DND-41 (cell line): ENCODE measurements at regions not wholly inside any gene's neighbourhood (a gene's known extent, or its start where the extent isn't known, plus 50 kb on each side); places are given as distances from the start of the nearest gene placed in this dataset.

Source experiments
- ATAC-seq: fragments of 200-7000 bp; cut with Tn5 transposase; 3 replicates; pipeline ENCODE4 v1.9.1; 2021; ENCODE audit warnings: low read depth; ENCODE audit not compliant: insufficient read depth
- DNase-seq: peaks from one replicate; pipeline ENCODE4 v3.0.0-alpha.2; 2020
- H2AFZ ChIP-seq: 2 replicates; pipeline ENCODE4 v1.6.0; 2012; ENCODE audit warnings: low read depth, low read length
- H3K27ac ChIP-seq: 2 replicates; pipeline ENCODE4 v1.5.1; 2012; ENCODE audit warnings: low read length, inconsistent platforms
- H3K27me3 ChIP-seq: fragments of 200-600 bp; sonication (generic); 2 replicates; pipeline ENCODE4 v1.6.0; 2012; ENCODE audit warnings: low read length, mild to moderate bottlenecking, inconsistent platforms; ENCODE audit not compliant: insufficient read depth, poor library complexity
- H3K36me3 ChIP-seq: 2 replicates; pipeline ENCODE4 v1.5.1; 2012; ENCODE audit warnings: low read length, inconsistent platforms; ENCODE audit not compliant: insufficient read depth
- H3K4me1 ChIP-seq: 2 replicates; pipeline ENCODE4 v1.5.1; 2012; ENCODE audit warnings: mild to moderate bottlenecking, low read length; ENCODE audit not compliant: insufficient read depth
- H3K4me2 ChIP-seq: 2 replicates; pipeline ENCODE4 v1.6.0; 2012; ENCODE audit warnings: mild to moderate bottlenecking, moderate library complexity, low read length, inconsistent platforms; ENCODE audit not compliant: insufficient read depth
- H3K4me3 ChIP-seq, 2 experiments: fragments of 200-600 bp in 1 of 2; shearing (Covaris generic) in 1 of 2; 2 replicates each; pipeline ENCODE4 v1.5.1; 2012 to 2016; ENCODE audit warnings: inconsistent platforms in 2 of 2, low read length in 2 of 2, mild to moderate bottlenecking in 2 of 2, low read depth in 1 of 2, moderate library complexity in 1 of 2
- H3K79me2 ChIP-seq: 2 replicates; pipeline ENCODE4 v1.6.0; 2012; ENCODE audit warnings: low read length, inconsistent platforms; ENCODE audit not compliant: insufficient read depth
- H3K9ac ChIP-seq: 2 replicates; pipeline ENCODE4 v1.6.0; 2012; ENCODE audit warnings: low read depth, mild to moderate bottlenecking, inconsistent platforms, low read length, moderate library complexity
- H3K9me3 ChIP-seq: 2 replicates; pipeline ENCODE4 v1.5.1; 2012; ENCODE audit warnings: low read length, moderate library complexity, mild to moderate bottlenecking, inconsistent platforms; ENCODE audit not compliant: insufficient read depth, severe bottlenecking
- H4K20me1 ChIP-seq: 2 replicates; pipeline ENCODE4 v1.6.0; 2012; ENCODE audit warnings: low read length; ENCODE audit not compliant: insufficient read depth
- EZH2 ChIP-seq: IDR thresholded peaks from 3 replicates; pipeline ENCODE4 v1.6.1; 2012; ENCODE audit warnings: borderline replicate concordance, low read depth, mild to moderate bottlenecking, moderate library complexity, low read length, inconsistent platforms; ENCODE audit not compliant: severe bottlenecking
- TF ChIP-seq, protein P1 (sequence below): IDR thresholded peaks from 2 replicates; pipeline ENCODE4 v1.5.1; 2012; ENCODE audit warnings: borderline replicate concordance, low read length, moderate library complexity, mild to moderate bottlenecking; ENCODE audit not compliant: poor library complexity, severe bottlenecking; ENCODE audit errors: extremely low read depth

DNA sequence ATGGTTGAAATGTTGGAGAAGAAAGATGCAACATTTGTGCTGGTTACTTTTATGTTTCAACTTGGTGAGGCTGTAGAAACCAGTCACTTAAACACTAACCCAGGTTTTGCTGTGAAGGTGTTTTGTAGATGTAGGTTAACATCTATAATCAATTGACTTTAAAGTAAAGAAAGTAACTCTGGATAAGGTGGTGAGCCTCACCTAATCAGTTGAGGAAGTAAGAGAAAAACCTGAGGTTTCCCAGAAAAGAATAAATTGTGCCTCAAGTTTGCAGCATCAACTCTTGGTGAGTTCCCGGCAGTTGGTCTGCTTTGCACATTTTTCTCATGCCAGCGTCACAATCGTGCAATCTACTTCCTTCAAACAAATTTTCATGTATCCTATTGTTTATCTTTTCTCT, 673.4 kb downstream of the QKI start:
- no peak overlapping the region for H3K9ac ChIP-seq

DNA sequence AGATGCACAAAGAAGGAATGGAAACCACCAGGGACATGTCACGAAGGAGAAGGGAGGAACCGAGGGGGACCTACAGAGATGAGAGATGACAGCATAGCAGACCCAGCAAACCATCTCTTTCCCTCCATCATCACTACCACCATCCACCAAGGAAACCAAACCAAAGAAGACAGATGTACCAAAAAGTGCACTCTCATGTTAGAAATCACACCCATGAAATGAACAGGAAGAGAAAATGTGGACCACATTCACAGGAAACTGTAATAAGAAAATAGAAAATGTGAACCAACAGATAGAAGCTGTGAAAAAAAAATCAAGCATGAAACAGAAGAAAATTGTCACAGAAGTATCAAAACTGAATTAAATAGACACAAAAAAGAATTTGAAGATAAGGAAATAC, 672.7 kb downstream of the QKI start:
- Histone ChIP-seq H3K36me3 (no peaks in the 10 kb centered on the region), H3K4me2 (no peak overlapping the region), H3K27me3 (no peaks in the 10 kb centered on the region), H2AFZ (no peak overlapping the region), H3K9me3 (no peaks in the 10 kb centered on the region), H3K4me1 (no peaks in the 10 kb centered on the region), H3K27ac (no peak overlapping the region), H3K4me3 (no peak overlapping the region), H3K79me2 (no peaks in the 10 kb centered on the region), H3K9ac (no peak overlapping the region), H4K20me1 (no peaks in the 10 kb centered on the region)
- DNase-seq, result no peak
- TF ChIP-seq EZH2, result no peak
- TF ChIP-seq, protein P1, sequence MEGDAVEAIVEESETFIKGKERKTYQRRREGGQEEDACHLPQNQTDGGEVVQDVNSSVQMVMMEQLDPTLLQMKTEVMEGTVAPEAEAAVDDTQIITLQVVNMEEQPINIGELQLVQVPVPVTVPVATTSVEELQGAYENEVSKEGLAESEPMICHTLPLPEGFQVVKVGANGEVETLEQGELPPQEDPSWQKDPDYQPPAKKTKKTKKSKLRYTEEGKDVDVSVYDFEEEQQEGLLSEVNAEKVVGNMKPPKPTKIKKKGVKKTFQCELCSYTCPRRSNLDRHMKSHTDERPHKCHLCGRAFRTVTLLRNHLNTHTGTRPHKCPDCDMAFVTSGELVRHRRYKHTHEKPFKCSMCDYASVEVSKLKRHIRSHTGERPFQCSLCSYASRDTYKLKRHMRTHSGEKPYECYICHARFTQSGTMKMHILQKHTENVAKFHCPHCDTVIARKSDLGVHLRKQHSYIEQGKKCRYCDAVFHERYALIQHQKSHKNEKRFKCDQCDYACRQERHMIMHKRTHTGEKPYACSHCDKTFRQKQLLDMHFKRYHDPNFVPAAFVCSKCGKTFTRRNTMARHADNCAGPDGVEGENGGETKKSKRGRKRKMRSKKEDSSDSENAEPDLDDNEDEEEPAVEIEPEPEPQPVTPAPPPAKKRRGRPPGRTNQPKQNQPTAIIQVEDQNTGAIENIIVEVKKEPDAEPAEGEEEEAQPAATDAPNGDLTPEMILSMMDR, result no peak
- no peak for ATAC-seq

More for the DNA sequence above, 673.4 kb downstream of the QKI start:
- no peaks in the 10 kb centered on the region for H3K4me1 ChIP-seq
- DNase-seq, result no peak
- H3K4me2 ChIP-seq, result no peak overlapping the region
- ATAC-seq, result no peak
- no peaks in the 10 kb centered on the region for H3K27me3 ChIP-seq
- no peaks in the 10 kb centered on the region for H3K36me3 ChIP-seq
- H4K20me1 ChIP-seq, result no peaks in the 10 kb centered on the region
- no peaks in the 10 kb centered on the region for H3K79me2 ChIP-seq
- no peak overlapping the region for H3K27ac ChIP-seq
- TF ChIP-seq EZH2, result no peak
- TF ChIP-seq, protein P1, result no peak
- no peak overlapping the region for H2AFZ ChIP-seq
- H3K4me3 ChIP-seq, result no peak overlapping the region
- no peaks in the 10 kb centered on the region for H3K9me3 ChIP-seq

DNA sequence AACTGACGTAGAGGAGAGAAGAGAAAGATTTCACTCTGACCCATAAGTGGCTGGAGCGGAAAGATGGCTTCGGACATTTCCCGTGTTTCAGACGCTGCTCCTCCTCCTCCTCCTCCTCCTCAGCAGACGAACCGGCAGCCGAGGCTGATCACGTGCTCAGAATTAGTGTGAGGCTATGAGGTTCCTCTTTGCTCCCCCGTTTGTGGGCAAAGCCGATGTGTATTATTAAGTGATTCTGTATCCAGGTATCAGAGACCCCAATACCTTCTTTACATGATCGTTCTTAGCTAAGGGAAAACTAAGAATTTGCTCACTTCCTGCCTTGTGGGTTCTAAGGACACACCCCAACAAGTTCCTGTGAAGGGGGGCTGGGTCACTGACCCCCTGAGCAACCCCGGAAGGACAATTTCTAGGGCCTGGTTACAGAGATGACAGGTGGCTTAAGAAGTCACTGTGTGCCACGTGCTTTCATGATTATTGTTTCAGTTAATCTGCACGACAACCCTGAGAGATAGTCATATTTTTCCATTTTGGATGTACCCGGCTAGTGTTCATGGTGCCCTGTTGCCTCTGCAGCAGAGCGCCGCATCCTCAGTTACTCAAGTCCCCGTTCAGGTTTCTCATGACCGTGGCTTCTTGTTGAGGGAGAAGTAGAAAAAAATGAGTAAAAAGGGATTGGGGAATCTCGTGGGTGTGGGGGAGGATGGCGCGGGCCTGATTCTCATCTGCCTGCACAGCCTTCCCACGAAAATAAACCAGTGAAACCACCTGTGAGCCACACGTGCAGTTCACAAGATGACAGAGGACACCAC, 671.8 kb downstream of the QKI start:
- H3K4me2 ChIP-seq, result no peak overlapping the region
- TF ChIP-seq, protein P1, result no peak
- no peak overlapping the region for H3K9ac ChIP-seq
- no peaks in the 10 kb centered on the region for H3K9me3 ChIP-seq
- no peaks in the 10 kb centered on the region for H3K4me1 ChIP-seq
- no peak overlapping the region for H3K27ac ChIP-seq
- H3K36me3 ChIP-seq, result no peaks in the 10 kb centered on the region
- no peak overlapping the region for H2AFZ ChIP-seq
- H3K79me2 ChIP-seq, result no peaks in the 10 kb centered on the region
- H3K4me3 ChIP-seq, result no peak overlapping the region
- no peaks in the 10 kb centered on the region for H3K27me3 ChIP-seq
- DNase-seq, result no peak
- no peak for ATAC-seq
- H4K20me1 ChIP-seq, result no peaks in the 10 kb centered on the region
